Loucy (cell line): ENCODE measurements at regions not wholly inside any gene's neighbourhood (a gene's known extent, or its start where the extent isn't known, plus 50 kb on each side); places are given as distances from the start of the nearest gene placed in this dataset.

ENCODE experiments used
- H2AFZ ChIP-seq: fragments of 200-600 bp; sonication (generic); 2 replicates; pipeline ENCODE4 v1.6.0; 2016; ENCODE audit warnings: antibody characterized with exemption, mild to moderate bottlenecking, low read length, moderate library complexity
- H3F3A ChIP-seq: fragments of 200-600 bp; 2 replicates; pipeline ENCODE4 v1.6.0; 2016; ENCODE audit warnings: antibody characterized with exemption, low read depth, mild to moderate bottlenecking
- H3K27me3 ChIP-seq: fragments of 200-600 bp; sonication (generic); 2 replicates; pipeline ENCODE4 v1.6.1; 2014; ENCODE audit warnings: low read length, mild to moderate bottlenecking; ENCODE audit not compliant: insufficient read depth, poor library complexity, severe bottlenecking
- H3K36me3 ChIP-seq: fragments of 200-600 bp; sonication (generic); 2 replicates; pipeline ENCODE4 v1.6.1; 2016; ENCODE audit warnings: low read length; ENCODE audit not compliant: insufficient read depth
- H3K4me1 ChIP-seq: fragments of 200-600 bp; sonication (generic); 2 replicates; pipeline ENCODE4 v1.5.1; 2014; ENCODE audit warnings: low read length, mild to moderate bottlenecking; ENCODE audit not compliant: insufficient read depth, poor library complexity, severe bottlenecking
- H3K4me2 ChIP-seq: fragments of 200-600 bp; sonication (generic); 2 replicates; pipeline ENCODE4 v1.6.0; 2014; ENCODE audit warnings: antibody characterized with exemption, low read length, low read depth, mild to moderate bottlenecking; ENCODE audit not compliant: poor library complexity, severe bottlenecking
- H3K4me3 ChIP-seq: fragments of 200-600 bp; sonication (generic); 2 replicates; pipeline ENCODE4 v1.5.1; 2014; ENCODE audit warnings: low read length, mild to moderate bottlenecking, mixed read lengths; ENCODE audit not compliant: poor library complexity, severe bottlenecking
- H3K79me2 ChIP-seq: fragments of 200-600 bp; sonication (generic); 2 replicates; pipeline ENCODE4 v1.6.1; 2014; ENCODE audit warnings: low read length; ENCODE audit not compliant: insufficient read depth
- H3K9ac ChIP-seq: fragments of 200-600 bp; sonication (generic); 2 replicates; pipeline ENCODE4 v1.6.0; 2014; ENCODE audit warnings: mild to moderate bottlenecking, low read depth, low read length, moderate library complexity; ENCODE audit not compliant: poor library complexity, severe bottlenecking
- H3K9me2 ChIP-seq: fragments of 200-600 bp; sonication (generic); replicated peaks from 2 replicates; pipeline ENCODE4 v1.6.1; 2016; ENCODE audit warnings: low read depth, low read length, mixed read lengths
- H3K9me3 ChIP-seq: fragments of 200-600 bp; sonication (generic); 2 replicates; pipeline ENCODE4 v1.6.1; 2014; ENCODE audit warnings: mild to moderate bottlenecking, antibody characterized with exemption, low read length, low read depth; ENCODE audit not compliant: insufficient read depth
- H4K20me1 ChIP-seq: fragments of 200-600 bp; sonication (generic); 2 replicates; pipeline ENCODE4 v1.6.0; 2014; ENCODE audit warnings: antibody characterized with exemption, low read length, mild to moderate bottlenecking; ENCODE audit not compliant: insufficient read depth, poor library complexity, severe bottlenecking
- CTCF ChIP-seq: fragments of 200-600 bp; sonication (generic); conservative IDR thresholded peaks from 2 replicates; pipeline ENCODE4 v1.5.1; 2014; ENCODE audit warnings: mild to moderate bottlenecking, antibody characterized with exemption, low read length
- EZH2phosphoT487 ChIP-seq: fragments of 200-600 bp; IDR thresholded peaks from 2 replicates; pipeline ENCODE4 v1.6.1; 2018; ENCODE audit warnings: antibody characterized with exemption, mild to moderate bottlenecking, moderate library complexity, borderline replicate concordance

DNA sequence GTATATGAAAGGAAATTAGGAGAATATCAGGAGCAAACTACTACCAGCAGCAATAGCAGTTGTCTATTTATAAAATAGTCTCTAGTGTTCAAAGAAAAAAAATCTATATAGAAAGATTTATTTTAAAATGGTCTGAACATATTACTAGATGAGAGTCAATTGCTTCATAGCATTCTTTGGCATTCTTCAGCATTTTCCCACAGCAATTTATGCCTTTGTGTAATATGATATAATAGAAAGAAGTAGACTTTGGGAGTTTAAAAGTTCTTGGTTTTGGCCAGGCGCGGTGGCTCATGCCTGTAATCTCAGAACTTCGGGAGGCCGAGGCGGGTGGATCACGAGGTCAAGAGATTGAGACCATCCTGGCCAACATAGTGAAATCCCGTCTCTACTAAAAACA is 157.0 kb upstream of the PLN start:
- Histone ChIP-seq H3K27me3 (no peaks in the 10 kb centered on the region), H3K9ac (no peak overlapping the region), H3K4me2 (no peak overlapping the region), H4K20me1 (no peaks in the 10 kb centered on the region), H3K4me1 (peaks cover 23% of the 10 kb centered on the region), H3F3A (no peaks in the 10 kb centered on the region), H3K79me2 (no peaks in the 10 kb centered on the region), H3K4me3 (no peak overlapping the region), H3K36me3 (no peaks in the 10 kb centered on the region), H3K9me3 (no peaks in the 10 kb centered on the region), H2AFZ (no peak overlapping the region), H3K9me2 (no peaks in the 10 kb centered on the region)
- no peak for TF ChIP-seq CTCF
- TF ChIP-seq EZH2phosphoT487, result no peak

DNA sequence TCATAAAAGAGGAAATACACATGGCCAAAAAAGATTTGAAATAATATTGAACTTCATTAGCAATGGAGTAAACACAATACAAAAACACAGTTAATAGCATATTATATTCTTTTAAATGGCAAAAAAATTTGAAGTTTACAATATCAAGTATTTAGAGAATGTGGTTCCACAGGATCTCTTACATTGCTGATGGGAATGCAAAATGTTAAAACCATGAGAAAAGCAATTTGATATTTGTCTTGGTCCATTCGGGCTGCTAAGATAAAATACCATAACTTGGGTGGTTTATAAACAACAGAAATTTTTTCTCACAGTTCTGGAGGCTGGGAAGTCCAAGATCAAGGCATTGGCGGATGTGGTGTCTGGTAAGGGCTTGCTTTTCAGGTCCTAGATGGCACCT is 154.0 kb upstream of the PLN start:
- H2AFZ ChIP-seq, result no peak overlapping the region
- no peak overlapping the region for H3K4me3 ChIP-seq
- peaks cover 8% of the 10 kb centered on the region for H3K4me1 ChIP-seq
- no peak for TF ChIP-seq EZH2phosphoT487
- TF ChIP-seq CTCF, result no peak
- H3K79me2 ChIP-seq, result no peaks in the 10 kb centered on the region
- no peak overlapping the region for H3K4me2 ChIP-seq
- H3K36me3 ChIP-seq, result no peaks in the 10 kb centered on the region
- H3F3A ChIP-seq, result no peaks in the 10 kb centered on the region
- H3K27me3 ChIP-seq, result no peaks in the 10 kb centered on the region
- no peaks in the 10 kb centered on the region for H3K9me2 ChIP-seq
- H4K20me1 ChIP-seq, result no peaks in the 10 kb centered on the region
- H3K9ac ChIP-seq, result no peak overlapping the region
- no peaks in the 10 kb centered on the region for H3K9me3 ChIP-seq

DNA sequence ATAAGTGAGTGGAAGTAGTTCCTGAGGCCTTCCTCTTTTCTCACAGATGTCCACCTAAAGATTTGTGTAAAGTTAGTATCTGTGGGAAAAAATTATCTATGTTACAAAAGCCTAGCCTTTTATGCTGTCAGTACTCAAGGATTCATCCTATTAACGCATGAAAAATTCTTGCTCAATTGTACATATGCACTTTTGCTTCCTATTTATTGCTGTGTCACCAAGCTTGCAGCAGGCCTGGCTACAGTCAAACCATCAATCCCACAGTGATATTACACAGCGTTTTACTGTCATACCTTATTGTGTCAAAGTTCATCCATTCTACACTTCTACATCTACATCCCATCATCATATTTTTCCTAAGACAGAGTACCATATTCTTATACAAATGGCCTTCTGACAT is 151.1 kb upstream of the PLN start:
- Histone ChIP-seq H3F3A (no peaks in the 10 kb centered on the region), H3K4me1 (no peaks in the 10 kb centered on the region), H3K27me3 (no peaks in the 10 kb centered on the region), H3K4me2 (no peak overlapping the region), H2AFZ (no peak overlapping the region), H3K9ac (no peak overlapping the region), H3K9me3 (no peaks in the 10 kb centered on the region), H3K36me3 (no peaks in the 10 kb centered on the region), H3K4me3 (no peak overlapping the region), H3K9me2 (no peaks in the 10 kb centered on the region), H4K20me1 (no peaks in the 10 kb centered on the region), H3K79me2 (no peaks in the 10 kb centered on the region)
- TF ChIP-seq EZH2phosphoT487 (no peak), CTCF (no peak)
